K562 (cell line): ENCODE measurements at regions not wholly inside any gene's neighbourhood (a gene's known extent, or its start where the extent isn't known, plus 50 kb on each side); places are given as distances from the start of the nearest gene placed in this dataset.

ENCODE experiments used
- ATAC-seq: fragments of 200-7000 bp; cut with Tn5 transposase; 3 replicates; pipeline ENCODE4 v1.9.1; 2020; ENCODE audit warnings: moderate library complexity
- BruUV-seq: library from RNA; stranded (reverse); fragments of 400-500 nt; replicated peaks from 2 replicates; lab custom pipeline; 2021; lab: Mats Ljungman, UMichigan
- CTCF ChIA-PET: fragments of 300-600 bp; formaldehyde crosslinking; extraction: SDS; loops from one replicate; lab custom pipeline; 2021; ENCODE audit warnings: low intra/inter-chr PET ratio; lab: Yijun Ruan, JAX
- POLR2A ChIA-PET: fragments of 300-600, 350-650 bp; sonication (Branson Sonifier 250); formaldehyde crosslinking; extraction: SDS; loops from one replicate; lab custom pipeline; 2021; ENCODE audit warnings: antibody characterized with exemption, inconsistent platforms; lab: Yijun Ruan, JAX
- DNase-seq, 4 experiments: peaks; one replicate each; pipeline versions ENCODE4 v3.0.0 to v3.0.0-alpha.2; 2011 to 2018; ENCODE audit warnings: low spot score in 3 of 4, mixed read lengths in 3 of 4; ENCODE audit errors: extremely low read depth in 1 of 4
- FAIRE-seq: peaks from 2 replicates; lab custom pipeline; 2011; peaks lifted over from hg19 to GRCh38; lab: Jason Lieb, UNC
- H2AFZ ChIP-seq: 2 replicates; pipeline ENCODE4 v1.6.0; 2011; ENCODE audit warnings: low read depth, low read length, control low read depth, inconsistent platforms
- H3K27ac ChIP-seq: fragments of 200-600 bp; 3 replicates; pipeline ENCODE4 v1.8.0; 2011; ENCODE audit warnings: low read depth, mild to moderate bottlenecking, control low read depth, inconsistent platforms, low read length, moderate library complexity, mixed read lengths; ENCODE audit errors: extremely low read depth
- H3K27me3 ChIP-seq, 2 experiments: fragments of 300-600 bp in 1 of 2; 2 replicates in 1 of 2; 3 replicates in 1 of 2; pipeline versions ENCODE4 v1.6.0 to v1.8.0; 2011; ENCODE audit warnings: inconsistent platforms in 2 of 2, low read length in 2 of 2, mild to moderate bottlenecking in 1 of 2, mixed read lengths in 1 of 2, moderate library complexity in 1 of 2; ENCODE audit not compliant: control insufficient read depth in 2 of 2, insufficient read depth in 2 of 2
- H3K36me3 ChIP-seq: fragments of 300-600 bp; 3 replicates; pipeline ENCODE4 v1.8.0; 2011; ENCODE audit warnings: mild to moderate bottlenecking, low read length, inconsistent platforms; ENCODE audit not compliant: control insufficient read depth, insufficient read depth
- H3K4me1 ChIP-seq, 2 experiments: fragments of 200-600 bp in 1 of 2; replicated peaks in 1 of 2; 2 replicates in 1 of 2; 3 replicates in 1 of 2; pipeline versions ENCODE4 v1.5.1 to v1.8.0; 2011; ENCODE audit warnings: inconsistent platforms in 2 of 2, low read length in 2 of 2, mild to moderate bottlenecking in 1 of 2, mixed read lengths in 1 of 2, moderate library complexity in 1 of 2; ENCODE audit not compliant: control insufficient read depth in 2 of 2, insufficient read depth in 2 of 2
- H3K4me2 ChIP-seq: 2 replicates; pipeline ENCODE4 v1.6.1; 2011; ENCODE audit warnings: low read length, control low read depth, inconsistent platforms, mixed read lengths; ENCODE audit not compliant: insufficient read depth
- H3K4me3 ChIP-seq: fragments of 200-600 bp; sonication (generic), shearing (Covaris generic); 2 replicates; pipeline ENCODE4 v1.5.1; 2016; ENCODE audit warnings: control low read depth, inconsistent platforms
- H3K79me2 ChIP-seq: fragments of 200-600 bp; 3 replicates; pipeline ENCODE4 v1.8.0; 2011; ENCODE audit warnings: low read length, inconsistent platforms; ENCODE audit not compliant: control insufficient read depth, insufficient read depth
- H3K9ac ChIP-seq, 2 experiments: 2 replicates each; pipeline versions ENCODE4 v1.6.0 to v1.6.1; 2011; ENCODE audit warnings: low read depth in 2 of 2, low read length in 2 of 2, control low read depth in 1 of 2, inconsistent platforms in 1 of 2, mild to moderate bottlenecking in 1 of 2, mixed read lengths in 1 of 2; ENCODE audit not compliant: insufficient read depth in 1 of 2
- H3K9me1 ChIP-seq: one replicate; pipeline ENCODE4 v1.6.0; 2011; ENCODE audit warnings: inconsistent platforms, mild to moderate bottlenecking, low read length, moderate library complexity; ENCODE audit not compliant: control insufficient read depth, insufficient read depth
- H3K9me3 ChIP-seq: replicated peaks from 2 replicates; pipeline ENCODE4 v1.5.1; 2011; ENCODE audit warnings: low read depth, low read length, inconsistent platforms; ENCODE audit not compliant: control insufficient read depth, insufficient read depth
- H4K20me1 ChIP-seq: replicated peaks from 2 replicates; pipeline ENCODE4 v1.6.1; 2011; ENCODE audit warnings: low read length, inconsistent platforms, mixed read lengths; ENCODE audit not compliant: control insufficient read depth, insufficient read depth
- HINFP ChIP-seq: fragments of 450-650 bp; conservative IDR thresholded peaks from 2 replicates; pipeline ENCODE4 v1.6.1; 2016; ENCODE audit warnings: missing genetic modification characterization, low read depth, mild to moderate bottlenecking, control low read depth, missing compliant biosample characterization
- HOMEZ ChIP-seq: fragments of 250-450 bp; sonication (Bioruptor Pico); IDR thresholded peaks from 2 replicates; pipeline ENCODE4 v1.4.0; 2020; ENCODE audit warnings: mild to moderate bottlenecking, moderate library complexity
- ILF3 ChIP-seq: fragments of 450-650 bp; IDR thresholded peaks from 2 replicates; pipeline ENCODE4 v1.6.1; 2018; ENCODE audit warnings: antibody characterized with exemption, mild to moderate bottlenecking, moderate library complexity, borderline replicate concordance
- KDM4B ChIP-seq, 2 experiments: fragments of 450-650 bp in 1 of 2; sonication (generic) in 1 of 2; IDR thresholded peaks; 2 replicates each; pipeline ENCODE4 v1.6.1; 2016 to 2017; ENCODE audit warnings: borderline replicate concordance in 2 of 2, antibody characterized with exemption in 1 of 2, low read depth in 1 of 2, mild to moderate bottlenecking in 1 of 2
- SMARCA5 ChIP-seq: fragments of 450-650 bp; IDR thresholded peaks from 2 replicates; pipeline ENCODE4 v1.6.1; 2016
- TFE3 ChIP-seq: fragments of 450-650 bp; formaldehyde crosslinking; IDR thresholded peaks from 2 replicates; pipeline ENCODE4 v1.4.0; 2020; ENCODE audit warnings: mild to moderate bottlenecking, mixed read lengths
- YY1 ChIP-seq, 3 experiments: IDR thresholded peaks; 2 replicates each; pipeline ENCODE4 v1.6.1; 2011; ENCODE audit warnings: low read length in 2 of 3, mild to moderate bottlenecking in 2 of 3, moderate library complexity in 2 of 3, borderline replicate concordance in 1 of 3, control low read depth in 1 of 3, low read depth in 1 of 3; ENCODE audit not compliant: insufficient read depth in 3 of 3, insufficient replicate concordance in 2 of 3, control insufficient read depth in 1 of 3, insufficient read length in 1 of 3; ENCODE audit errors: extremely low read depth in 1 of 3
- ZNF398 ChIP-seq: fragments of 250-450 bp; sonication (Bioruptor Pico); IDR thresholded peaks from 2 replicates; pipeline ENCODE4 v1.8.0; 2021; ENCODE audit warnings: moderate library complexity, mild to moderate bottlenecking, inconsistent platforms
- WGBS: fragments of 100-300 bp; shearing (Covaris generic); methylation state at CpG from one replicate; pipeline ENCODE4 v1.1.6; 2016; ENCODE audit warnings: low coverage, mixed read lengths; ENCODE audit not compliant: insufficient coverage; ENCODE audit errors: missing lambda C conversion rate; 5-methylcytosine and 5-hydroxymethylcytosine counted together
- in situ Hi-C: fragments of 300-500 bp; cut with MboI; formaldehyde crosslinking; loops from 4 replicates; pipeline ENCODE4 v1.15.0; 2018; ENCODE audit warnings: inconsistent platforms, mixed read lengths
- intact Hi-C: fragments of 100-400 bp; cut with micrococcal nuclease; formaldehyde crosslinking; loops from 2 replicates; pipeline ENCODE4 v1.14.2; 2022

GRCh38 chr11:29006668-29007067 is 898.5 kb downstream of the METTL15 start:
- intact Hi-C loops (no loop called here), in situ Hi-C loops (no loop called here)
- no peak overlapping the region for H3K4me3 ChIP-seq
- 3% methylated on average over 3 of the region's 3 CpGs for WGBS
- H3K36me3 ChIP-seq = no peaks in the 10 kb centered on the region
- H3K27me3 ChIP-seq = no peaks in the 10 kb centered on the region
- no peak overlapping the region for H2AFZ ChIP-seq
- POLR2A ChIA-PET = no interaction called here
- TF ChIP-seq SMARCA5 (no peak), YY1 (IDR thresholded peaks at IDR 0.05; ENCODE audit: borderline replicate concordance in 1 of 3, control insufficient read depth in 1 of 3, extremely low read depth in 1 of 3, insufficient read depth in 3 of 3, insufficient read length in 1 of 3, insufficient replicate concordance in 2 of 3, low read depth in 1 of 3, low read length in 2 of 3) (no peak), TFE3 (CRISPR knock-in tag) (no peak), HINFP (tag) (no peak), HOMEZ (no peak), ILF3 (no peak), KDM4B (IDR thresholded peaks at IDR 0.05; ENCODE audit: borderline replicate concordance in 2 of 2, low read depth in 1 of 2) (no peak), ZNF398 (CRISPR knock-in tag) (no peak)
- no TSS peak for BruUV-seq
- DNase-seq (no peak), FAIRE-seq (no peak), ATAC-seq (no peak)
- CTCF ChIA-PET = no interaction called here
- H3K9ac ChIP-seq = no peak overlapping the region
- H3K4me1 ChIP-seq = no peaks in the 10 kb centered on the region
- H3K9me1 ChIP-seq = no peaks in the 10 kb centered on the region
- no peak overlapping the region for H3K27ac ChIP-seq
- H4K20me1 ChIP-seq = no peaks in the 10 kb centered on the region
- H3K79me2 ChIP-seq = no peaks in the 10 kb centered on the region
- H3K4me2 ChIP-seq = no peak overlapping the region
- no peaks in the 10 kb centered on the region for H3K9me3 ChIP-seq
